ENCODE measurements at regions not wholly inside any gene's neighbourhood (a gene's known extent, or its start where the extent isn't known, plus 50 kb on each side); places are given as distances from the start of the nearest gene placed in this dataset.

DNA sequence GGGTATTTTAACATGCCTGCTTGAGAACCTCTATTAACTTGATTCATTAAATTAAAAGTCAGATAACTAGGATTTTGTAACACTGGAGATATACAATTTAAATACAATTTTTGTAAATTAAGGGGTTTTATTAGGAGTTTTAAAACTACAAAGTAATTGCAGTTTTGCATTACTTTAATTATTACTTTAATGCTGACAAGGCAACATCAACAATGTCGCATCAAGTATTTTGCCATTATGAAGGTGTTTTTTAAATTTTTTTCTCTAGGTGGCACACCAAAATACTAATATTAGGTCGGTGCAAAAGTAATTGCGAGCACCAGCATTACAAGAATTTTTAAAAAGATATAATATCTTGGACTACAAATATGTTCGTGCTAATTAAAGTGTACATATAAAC, 513.4 kb downstream of the ANKRD7 start:
- Histone ChIP-seq H3K9me3 (peaks cover 0 to 10% (median 0%) of the 10 kb centered on the region in 12 donors), H3K27me3 (no peaks in the 10 kb centered on the region), H3K4me3 (no peak overlapping the region), H3K27ac (no peak overlapping the region), H3K4me1 (no peaks in the 10 kb centered on the region), H3K36me3 (no peaks in the 10 kb centered on the region)
- DNase-seq (no peak), ATAC-seq (no peak)
- intact Hi-C loops (cut with DNase I): no loop called here
- TF ChIP-seq POLR2A (IDR thresholded peaks at IDR 0.05): no peak
- TF ChIP-seq, protein P1, sequence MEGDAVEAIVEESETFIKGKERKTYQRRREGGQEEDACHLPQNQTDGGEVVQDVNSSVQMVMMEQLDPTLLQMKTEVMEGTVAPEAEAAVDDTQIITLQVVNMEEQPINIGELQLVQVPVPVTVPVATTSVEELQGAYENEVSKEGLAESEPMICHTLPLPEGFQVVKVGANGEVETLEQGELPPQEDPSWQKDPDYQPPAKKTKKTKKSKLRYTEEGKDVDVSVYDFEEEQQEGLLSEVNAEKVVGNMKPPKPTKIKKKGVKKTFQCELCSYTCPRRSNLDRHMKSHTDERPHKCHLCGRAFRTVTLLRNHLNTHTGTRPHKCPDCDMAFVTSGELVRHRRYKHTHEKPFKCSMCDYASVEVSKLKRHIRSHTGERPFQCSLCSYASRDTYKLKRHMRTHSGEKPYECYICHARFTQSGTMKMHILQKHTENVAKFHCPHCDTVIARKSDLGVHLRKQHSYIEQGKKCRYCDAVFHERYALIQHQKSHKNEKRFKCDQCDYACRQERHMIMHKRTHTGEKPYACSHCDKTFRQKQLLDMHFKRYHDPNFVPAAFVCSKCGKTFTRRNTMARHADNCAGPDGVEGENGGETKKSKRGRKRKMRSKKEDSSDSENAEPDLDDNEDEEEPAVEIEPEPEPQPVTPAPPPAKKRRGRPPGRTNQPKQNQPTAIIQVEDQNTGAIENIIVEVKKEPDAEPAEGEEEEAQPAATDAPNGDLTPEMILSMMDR (IDR thresholded peaks at IDR 0.05): no peak
- WGBS, 4 donors: 84 to 91% (median 86%) methylated on average over 4 of the region's 4 CpGs

GRCh38 chr7:118745927-118746326, 521.4 kb downstream of the ANKRD7 start:
- no peaks in the 10 kb centered on the region for H3K4me1 ChIP-seq
- H3K27me3 ChIP-seq: no peaks in the 10 kb centered on the region
- DNase-seq (no peak), ATAC-seq (no peak)
- H3K27ac ChIP-seq: no peak overlapping the region
- TF ChIP-seq, protein P1 (IDR thresholded peaks at IDR 0.05): no peak
- no peak for TF ChIP-seq POLR2A (IDR thresholded peaks at IDR 0.05)
- intact Hi-C loops (cut with DNase I): no loop called here
- H3K9me3 ChIP-seq: no peaks in the 10 kb centered on the region
- WGBS, 4 donors: 38 to 64% (median 49%) methylated on average over 1 of the region's 1 CpG
- no peaks in the 10 kb centered on the region for H3K36me3 ChIP-seq
- no peak overlapping the region for H3K4me3 ChIP-seq

GRCh38 chr7:118747473-118747872, 523.0 kb downstream of the ANKRD7 start:
- no peaks in the 10 kb centered on the region for H3K36me3 ChIP-seq
- H3K27ac ChIP-seq: no peak overlapping the region
- intact Hi-C loops (cut with DNase I): no loop called here
- H3K9me3 ChIP-seq: no peaks in the 10 kb centered on the region
- TF ChIP-seq, protein P1 (IDR thresholded peaks at IDR 0.05): no peak
- TF ChIP-seq POLR2A (IDR thresholded peaks at IDR 0.05): no peak
- H3K4me3 ChIP-seq: no peak overlapping the region
- H3K4me1 ChIP-seq: no peaks in the 10 kb centered on the region
- H3K27me3 ChIP-seq: no peaks in the 10 kb centered on the region
- DNase-seq: no peak
- no peak for ATAC-seq

- Histone ChIP-seq H3K4me3 (no peak overlapping the region), H3K4me1 (no peaks in the 10 kb centered on the region), H3K27me3 (no peaks in the 10 kb centered on the region), H3K9me3 (no peaks in the 10 kb centered on the region), H3K27ac (no peak overlapping the region), H3K36me3 (no peaks in the 10 kb centered on the region)
- DNase-seq: no peak
- no peak for TF ChIP-seq POLR2A (IDR thresholded peaks at IDR 0.05)
- TF ChIP-seq, protein P1 (IDR thresholded peaks at IDR 0.05): no peak
- intact Hi-C loops (cut with DNase I): no loop called here
- no peak for ATAC-seq
- 84 to 91% (median 89%) methylated on average over 1 of the region's 1 CpG for WGBS, 4 donors
These were observed 529.0 kb downstream of the ANKRD7 start for GRCh38 chr7:118753479-118753878.

Measured in heart left ventricle (tissue), 16 donors.